Lower leg skin (tissue), 3 donors: ENCODE measurements at regions not wholly inside any gene's neighbourhood (a gene's known extent, or its start where the extent isn't known, plus 50 kb on each side); places are given as distances from the start of the nearest gene placed in this dataset.

Experiments
- CTCF ChIP-seq, 3 donors: fragments of 450-650 bp; IDR thresholded peaks; one replicate each; pipeline ENCODE4 v1.5.1; 2016; ENCODE audit warnings: antibody characterized with exemption in 3 of 3, mild to moderate bottlenecking in 3 of 3, moderate library complexity in 2 of 3
- POLR2A ChIP-seq, 2 donors: fragments of 450-650 bp; IDR thresholded peaks; one replicate each; pipeline ENCODE4 v1.6.1; 2016 to 2017; ENCODE audit warnings: antibody characterized with exemption in 2 of 2, mild to moderate bottlenecking in 1 of 2, moderate library complexity in 1 of 2

- no peak for TF ChIP-seq CTCF (IDR thresholded peaks at IDR 0.05)
- TF ChIP-seq POLR2A (IDR thresholded peaks at IDR 0.05) = no peak
These were observed 79.0 kb upstream of the SUCLG2 start for GRCh38 chr3:67733269-67733950.
